Endodermal cell (in vitro differentiated cells): ENCODE measurements at regions not wholly inside any gene's neighbourhood (a gene's known extent, or its start where the extent isn't known, plus 50 kb on each side); places are given as distances from the start of the nearest gene placed in this dataset.

Source experiments
- DNase-seq: peaks from one replicate; pipeline ENCODE4 v3.0.0-alpha.2; 2017
- H3K27ac ChIP-seq: 2 replicates; pipeline ENCODE4 v1.5.1; 2013; ENCODE audit warnings: mild to moderate bottlenecking, low read depth, low read length, moderate library complexity
- H3K27me3 ChIP-seq: 2 replicates; pipeline ENCODE4 v1.6.1; 2013; ENCODE audit warnings: mild to moderate bottlenecking, low read length, moderate library complexity; ENCODE audit not compliant: insufficient read depth, control insufficient read depth, poor library complexity, severe bottlenecking
- H3K36me3 ChIP-seq: 2 replicates; pipeline ENCODE4 v1.7.0; 2013; ENCODE audit warnings: mild to moderate bottlenecking, low read length, moderate library complexity; ENCODE audit not compliant: control insufficient read depth, insufficient read depth
- H3K4me1 ChIP-seq: one replicate; pipeline ENCODE4 v1.7.0; 2013; ENCODE audit warnings: low read length; ENCODE audit not compliant: control insufficient read depth, insufficient read depth
- H3K4me3 ChIP-seq: 2 replicates; pipeline ENCODE4 v1.5.1; 2013; ENCODE audit warnings: mild to moderate bottlenecking, low read length, moderate library complexity
- H3K9ac ChIP-seq: 2 replicates; pipeline ENCODE4 v1.6.1; 2013; ENCODE audit warnings: mild to moderate bottlenecking, low read length, moderate library complexity; ENCODE audit not compliant: poor library complexity, severe bottlenecking; ENCODE audit errors: extremely low read depth
- H3K9me3 ChIP-seq: 2 replicates; pipeline ENCODE4 v1.6.1; 2013; ENCODE audit warnings: mild to moderate bottlenecking, low read length, moderate library complexity; ENCODE audit not compliant: control insufficient read depth
- H3K27ac Mint-ChIP-seq: 2 replicates; pipeline ENCODE4 v1.8.0; 2020; ENCODE audit warnings: mixed read lengths
- H3K27me3 Mint-ChIP-seq: 2 replicates; pipeline ENCODE4 v1.8.0; 2021; ENCODE audit warnings: mild to moderate bottlenecking, mixed read lengths; ENCODE audit not compliant: insufficient read depth
- H3K36me3 Mint-ChIP-seq: 2 replicates; pipeline ENCODE4 v1.8.0; 2020; ENCODE audit warnings: low read depth, mixed read lengths
- H3K4me1 Mint-ChIP-seq: 2 replicates; pipeline ENCODE4 v1.8.0; 2020; ENCODE audit warnings: mixed read lengths
- H3K4me3 Mint-ChIP-seq: 2 replicates; pipeline ENCODE4 v1.8.0; 2020; ENCODE audit warnings: mild to moderate bottlenecking, moderate library complexity, mixed read lengths
- H3K9me3 Mint-ChIP-seq: 2 replicates; pipeline ENCODE4 v1.8.0; 2020; ENCODE audit warnings: mild to moderate bottlenecking, mixed read lengths
- WGBS, 2 experiments: methylation state at CpG; one replicate each; pipeline versions ENCODE4 v1.1.5 to v1.1.7; 2013; ENCODE audit warnings: missing lambda C conversion rate in 2 of 2, mixed read lengths in 1 of 2; ENCODE audit not compliant: insufficient coverage in 1 of 2, insufficient read length in 1 of 2; 5-methylcytosine and 5-hydroxymethylcytosine counted together
- TF ChIP-seq, protein P1 (sequence below): fragments of 200-600 bp; sonication (generic); conservative IDR thresholded peaks from 2 replicates; pipeline ENCODE4 v1.5.0; 2021; ENCODE audit warnings: antibody characterized with exemption, mild to moderate bottlenecking

DNA sequence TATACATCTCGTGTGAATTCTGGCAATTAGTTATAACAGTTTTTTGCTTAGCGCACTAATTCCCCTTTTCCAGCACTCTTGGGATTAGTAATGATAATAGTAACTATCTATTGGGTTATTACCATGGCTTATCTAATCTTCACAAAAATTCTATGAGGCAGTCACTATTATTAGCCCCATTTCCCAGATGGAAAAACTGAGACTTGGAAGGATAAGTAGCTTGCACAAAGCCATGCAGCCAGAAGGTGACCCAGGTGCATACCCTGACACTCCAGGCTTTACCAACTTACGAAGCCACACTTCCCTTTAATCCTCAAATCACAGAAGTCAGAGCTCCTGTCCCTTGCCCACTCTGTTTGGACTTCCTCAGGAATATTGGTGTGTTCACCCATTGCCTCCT, 156.8 kb downstream of the CYP26B1 start:
- 83 to 100% methylated on average over 1 to 2 of the region's 3 CpGs for whole genome bisulfite sequencing, 2 experiments
- H3K27ac Mint-ChIP-seq: no peak overlapping the region
- TF ChIP-seq, protein P1, sequence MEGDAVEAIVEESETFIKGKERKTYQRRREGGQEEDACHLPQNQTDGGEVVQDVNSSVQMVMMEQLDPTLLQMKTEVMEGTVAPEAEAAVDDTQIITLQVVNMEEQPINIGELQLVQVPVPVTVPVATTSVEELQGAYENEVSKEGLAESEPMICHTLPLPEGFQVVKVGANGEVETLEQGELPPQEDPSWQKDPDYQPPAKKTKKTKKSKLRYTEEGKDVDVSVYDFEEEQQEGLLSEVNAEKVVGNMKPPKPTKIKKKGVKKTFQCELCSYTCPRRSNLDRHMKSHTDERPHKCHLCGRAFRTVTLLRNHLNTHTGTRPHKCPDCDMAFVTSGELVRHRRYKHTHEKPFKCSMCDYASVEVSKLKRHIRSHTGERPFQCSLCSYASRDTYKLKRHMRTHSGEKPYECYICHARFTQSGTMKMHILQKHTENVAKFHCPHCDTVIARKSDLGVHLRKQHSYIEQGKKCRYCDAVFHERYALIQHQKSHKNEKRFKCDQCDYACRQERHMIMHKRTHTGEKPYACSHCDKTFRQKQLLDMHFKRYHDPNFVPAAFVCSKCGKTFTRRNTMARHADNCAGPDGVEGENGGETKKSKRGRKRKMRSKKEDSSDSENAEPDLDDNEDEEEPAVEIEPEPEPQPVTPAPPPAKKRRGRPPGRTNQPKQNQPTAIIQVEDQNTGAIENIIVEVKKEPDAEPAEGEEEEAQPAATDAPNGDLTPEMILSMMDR: no peak
- H3K9me3 ChIP-seq: no peaks in the 10 kb centered on the region
- no peaks in the 10 kb centered on the region for H3K36me3 ChIP-seq
- H3K27me3 ChIP-seq: no peaks in the 10 kb centered on the region
- H3K4me3 Mint-ChIP-seq: no peak overlapping the region
- H3K4me1 Mint-ChIP-seq: no peaks in the 10 kb centered on the region
- H3K27me3 Mint-ChIP-seq: peaks cover 4% of the 10 kb centered on the region
- no peaks in the 10 kb centered on the region for H3K36me3 Mint-ChIP-seq
- no peak overlapping the region for H3K9ac ChIP-seq
- no peaks in the 10 kb centered on the region for H3K9me3 Mint-ChIP-seq
- no peak overlapping the region for H3K27ac ChIP-seq
- H3K4me1 ChIP-seq: no peaks in the 10 kb centered on the region
- no peak for DNase-seq
- no peak overlapping the region for H3K4me3 ChIP-seq

DNA sequence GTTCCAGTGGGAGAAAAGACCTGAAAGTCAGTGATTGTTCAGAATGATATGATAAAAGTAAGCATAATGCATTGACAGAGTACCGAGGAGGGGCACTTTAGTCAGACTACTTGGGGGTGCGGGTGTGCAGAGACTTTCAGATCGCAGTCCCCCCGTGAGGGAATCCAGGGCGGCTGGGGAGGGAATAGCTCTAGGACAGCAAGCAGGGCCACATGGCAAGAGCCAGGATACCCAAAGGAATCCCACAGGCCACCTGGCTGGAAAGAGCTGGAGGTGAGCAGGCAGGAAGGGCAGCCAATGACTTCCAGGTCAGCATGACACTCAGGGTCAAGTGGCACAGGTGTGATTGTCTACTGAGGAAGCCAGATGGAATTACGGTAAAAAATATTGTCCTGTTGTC, 157.5 kb downstream of the CYP26B1 start:
- H3K4me3 Mint-ChIP-seq: no peak overlapping the region
- H3K36me3 Mint-ChIP-seq: no peaks in the 10 kb centered on the region
- no peak overlapping the region for H3K9ac ChIP-seq
- H3K27ac Mint-ChIP-seq: no peak overlapping the region
- H3K4me3 ChIP-seq: no peak overlapping the region
- no peaks in the 10 kb centered on the region for H3K4me1 ChIP-seq
- H3K9me3 ChIP-seq: no peaks in the 10 kb centered on the region
- WGBS, 2 experiments: 90 to 99% methylated on average over 6 of the region's 6 CpGs
- no peaks in the 10 kb centered on the region for H3K4me1 Mint-ChIP-seq
- no peaks in the 10 kb centered on the region for H3K27me3 ChIP-seq
- TF ChIP-seq, protein P1: no peak
- H3K27ac ChIP-seq: no peak overlapping the region
- no peaks in the 10 kb centered on the region for H3K36me3 ChIP-seq
- peaks cover 4% of the 10 kb centered on the region for H3K27me3 Mint-ChIP-seq
- DNase-seq: no peak
- no peaks in the 10 kb centered on the region for H3K9me3 Mint-ChIP-seq

DNA sequence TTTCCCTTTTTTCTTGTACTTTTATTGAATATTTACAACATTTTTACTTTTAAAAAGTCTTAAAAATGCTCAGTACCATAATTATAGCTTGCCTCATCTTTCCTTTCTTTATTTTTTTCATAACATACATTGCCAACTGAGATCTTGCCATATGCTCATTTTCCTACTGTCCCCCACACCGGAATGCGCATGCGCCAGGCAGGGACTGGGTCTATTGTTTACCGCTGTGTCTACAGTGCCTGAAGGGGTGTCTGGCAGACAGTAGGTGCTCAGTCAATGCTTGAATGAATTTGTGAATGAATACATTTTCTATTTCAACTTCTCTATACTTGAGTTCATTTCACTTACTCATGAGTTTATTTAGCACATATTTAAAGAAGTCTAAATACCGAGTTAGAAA, 158.0 kb downstream of the CYP26B1 start:
- H3K27ac Mint-ChIP-seq: no peak overlapping the region
- H3K4me1 ChIP-seq: no peaks in the 10 kb centered on the region
- DNase-seq: no peak
- no peaks in the 10 kb centered on the region for H3K36me3 ChIP-seq
- H3K4me1 Mint-ChIP-seq: no peaks in the 10 kb centered on the region
- H3K27me3 Mint-ChIP-seq: peaks cover 4% of the 10 kb centered on the region
- no peak overlapping the region for H3K27ac ChIP-seq
- H3K9ac ChIP-seq: no peak overlapping the region
- no peak overlapping the region for H3K4me3 ChIP-seq
- H3K9me3 Mint-ChIP-seq: no peaks in the 10 kb centered on the region
- WGBS, 2 experiments: 93 to 100% methylated on average over 4 to 5 of the region's 5 CpGs
- TF ChIP-seq, protein P1: no peak
- H3K4me3 Mint-ChIP-seq: no peak overlapping the region
- no peaks in the 10 kb centered on the region for H3K27me3 ChIP-seq
- no peaks in the 10 kb centered on the region for H3K9me3 ChIP-seq
- no peaks in the 10 kb centered on the region for H3K36me3 Mint-ChIP-seq
